H9 (cell line): ENCODE measurements at regions not wholly inside any gene's neighbourhood (a gene's known extent, or its start where the extent isn't known, plus 50 kb on each side); places are given as distances from the start of the nearest gene placed in this dataset.

ENCODE experiments used
- DNase-seq: peaks from one replicate; pipeline ENCODE4 v3.0.0-alpha.2; 2017
- H2AFZ ChIP-seq: one replicate; pipeline ENCODE4 v1.6.1; 2013; ENCODE audit warnings: mild to moderate bottlenecking, low read length, control low read depth, moderate library complexity
- H2AK5ac ChIP-seq: 2 replicates; pipeline ENCODE4 v1.6.1; 2013; ENCODE audit warnings: low read length, control low read depth, mixed read lengths; ENCODE audit not compliant: insufficient read length
- H2BK120ac ChIP-seq: one replicate; pipeline ENCODE4 v1.6.1; 2013; ENCODE audit warnings: low read depth, mild to moderate bottlenecking, low read length, control low read depth, inconsistent platforms; ENCODE audit not compliant: poor library complexity, severe bottlenecking
- H2BK12ac ChIP-seq: 2 replicates; pipeline ENCODE4 v1.6.1; 2013; ENCODE audit warnings: low read length, control low read depth, mixed read lengths, low read depth; ENCODE audit not compliant: insufficient read length
- H2BK15ac ChIP-seq: 2 replicates; pipeline ENCODE4 v1.6.1; 2013; ENCODE audit warnings: low read depth, low read length, control low read depth
- H2BK20ac ChIP-seq: one replicate; pipeline ENCODE4 v1.6.1; 2013; ENCODE audit warnings: low read depth, mild to moderate bottlenecking, low read length, control low read depth, inconsistent platforms; ENCODE audit not compliant: poor library complexity, severe bottlenecking
- H2BK5ac ChIP-seq: 2 replicates; pipeline ENCODE4 v1.6.1; 2013; ENCODE audit warnings: low read length, control low read depth, mixed read lengths; ENCODE audit not compliant: insufficient read length
- H3K14ac ChIP-seq: 2 replicates; pipeline ENCODE4 v1.6.1; 2013; ENCODE audit warnings: low read length, control low read depth; ENCODE audit not compliant: insufficient read depth
- H3K18ac ChIP-seq: 2 replicates; pipeline ENCODE4 v1.6.1; 2013; ENCODE audit warnings: low read depth, mild to moderate bottlenecking, mixed read lengths, low read length, control low read depth; ENCODE audit not compliant: insufficient read length
- H3K23ac ChIP-seq: 2 replicates; pipeline ENCODE4 v1.6.1; 2013; ENCODE audit warnings: low read length, control low read depth, mixed read lengths, low read depth; ENCODE audit not compliant: insufficient read length
- H3K23me2 ChIP-seq: 2 replicates; pipeline ENCODE4 v1.6.1; 2013; ENCODE audit warnings: low read depth, mild to moderate bottlenecking, mixed read lengths, low read length, control low read depth; ENCODE audit not compliant: insufficient read length, poor library complexity, severe bottlenecking
- H3K27ac ChIP-seq: 2 replicates; pipeline ENCODE4 v1.5.1; 2013; ENCODE audit warnings: low read length, control low read depth, mixed read lengths, low read depth; ENCODE audit not compliant: insufficient read length
- H3K27me3 ChIP-seq: 2 replicates; pipeline ENCODE4 v1.6.1; 2013; ENCODE audit warnings: low read length, control low read depth, inconsistent platforms; ENCODE audit not compliant: insufficient read depth
- H3K4ac ChIP-seq: 2 replicates; pipeline ENCODE4 v1.6.1; 2013; ENCODE audit warnings: low read depth, mild to moderate bottlenecking, control low read depth, inconsistent platforms, low read length, moderate library complexity
- H3K4me1 ChIP-seq: 2 replicates; pipeline ENCODE4 v1.6.1; 2013; ENCODE audit warnings: low read length, control low read depth, inconsistent platforms; ENCODE audit not compliant: insufficient read depth
- H3K4me2 ChIP-seq: 2 replicates; pipeline ENCODE4 v1.6.1; 2013; ENCODE audit warnings: low read length, control low read depth, mixed read lengths; ENCODE audit not compliant: insufficient read length, insufficient read depth
- H3K56ac ChIP-seq: 2 replicates; pipeline ENCODE4 v1.6.1; 2013; ENCODE audit warnings: low read depth, mild to moderate bottlenecking, mixed read lengths, low read length, control low read depth; ENCODE audit not compliant: insufficient read length
- H3K79me1 ChIP-seq: 2 replicates; pipeline ENCODE4 v1.6.1; 2013; ENCODE audit warnings: low read depth, mild to moderate bottlenecking, moderate library complexity, low read length, control low read depth, inconsistent platforms; ENCODE audit not compliant: insufficient read depth, poor library complexity, severe bottlenecking
- H3K79me2 ChIP-seq: 2 replicates; pipeline ENCODE4 v1.6.1; 2013; ENCODE audit warnings: low read length, control low read depth, inconsistent platforms; ENCODE audit not compliant: insufficient read depth
- H3K9ac ChIP-seq: 2 replicates; pipeline ENCODE4 v1.6.1; 2013; ENCODE audit warnings: low read length, control low read depth, mixed read lengths; ENCODE audit not compliant: insufficient read length; ENCODE audit errors: extremely low read depth
- H3K9me3 ChIP-seq: one replicate; pipeline ENCODE4 v1.6.1; 2013; ENCODE audit warnings: low read depth, low read length, inconsistent platforms; ENCODE audit not compliant: control insufficient read depth
- H3T11ph ChIP-seq: one replicate; pipeline ENCODE4 v1.6.1; 2013; ENCODE audit warnings: mild to moderate bottlenecking, low read length, control low read depth, inconsistent platforms
- H4K20me1 ChIP-seq: one replicate; pipeline ENCODE4 v1.6.1; 2013; ENCODE audit not compliant: control insufficient read depth, insufficient read length, insufficient read depth
- H4K5ac ChIP-seq: 2 replicates; pipeline ENCODE4 v1.6.1; 2013; ENCODE audit warnings: low read depth, mild to moderate bottlenecking, mixed read lengths, low read length, control low read depth; ENCODE audit not compliant: insufficient read length
- H4K8ac ChIP-seq: replicated peaks from 2 replicates; pipeline ENCODE4 v1.6.1; 2013; ENCODE audit warnings: low read length, control low read depth, mixed read lengths, low read depth; ENCODE audit not compliant: insufficient read length
- H4K91ac ChIP-seq: 2 replicates; pipeline ENCODE4 v1.6.1; 2013; ENCODE audit warnings: low read depth, mild to moderate bottlenecking, moderate library complexity, mixed read lengths, low read length, control low read depth; ENCODE audit not compliant: insufficient read length
- H3K27ac Mint-ChIP-seq, 3 experiments: 2 replicates in 2 of 3; 3 replicates in 1 of 3; pipeline ENCODE4 v1.8.0; 2020 to 2021; ENCODE audit warnings: mixed read lengths in 3 of 3, mild to moderate bottlenecking in 1 of 3, moderate library complexity in 1 of 3
- H3K27me3 Mint-ChIP-seq: 2 replicates; pipeline ENCODE4 v1.8.0; 2021; ENCODE audit warnings: low read depth, mild to moderate bottlenecking, moderate library complexity, mixed read lengths
- H3K36me3 Mint-ChIP-seq, 3 experiments: 2 replicates in 2 of 3; 3 replicates in 1 of 3; pipeline ENCODE4 v1.8.0; 2020 to 2021; ENCODE audit warnings: low read depth in 3 of 3, mixed read lengths in 3 of 3; ENCODE audit not compliant: insufficient read depth in 1 of 3
- H3K4me1 Mint-ChIP-seq, 2 experiments: 2 replicates each; pipeline ENCODE4 v1.8.0; 2020; ENCODE audit warnings: mixed read lengths in 2 of 2
- H3K4me3 Mint-ChIP-seq, 2 experiments: 2 replicates in 1 of 2; 3 replicates in 1 of 2; pipeline ENCODE4 v1.8.0; 2020 to 2021; ENCODE audit warnings: mild to moderate bottlenecking in 2 of 2, mixed read lengths in 2 of 2, moderate library complexity in 1 of 2
- H3K9me3 Mint-ChIP-seq, 2 experiments: 2 replicates in 1 of 2; 3 replicates in 1 of 2; pipeline ENCODE4 v1.8.0; 2020; ENCODE audit warnings: mild to moderate bottlenecking in 2 of 2, mixed read lengths in 2 of 2, moderate library complexity in 1 of 2
- CTCF ChIP-seq: fragments of 200-600 bp; sonication (generic); conservative IDR thresholded peaks from 3 replicates; pipeline ENCODE4 v1.8.0; 2021; ENCODE audit warnings: antibody characterized with exemption, mild to moderate bottlenecking
- WGBS: extraction: QIAGEN DNeasy Blood & Tissue Kit; methylation state at CpG from one replicate; pipeline ENCODE4 v1.1.7; 2013; ENCODE audit warnings: missing lambda C conversion rate, low lambda C conversion rate, mixed read lengths; ENCODE audit not compliant: insufficient read length; ENCODE audit errors: extremely low coverage; 5-methylcytosine and 5-hydroxymethylcytosine counted together

GRCh38 chr10:64038107-64038506 lies 516.9 kb downstream of the REEP3 start:
- Histone ChIP-seq H3K14ac (no peak overlapping the region), H3K4me2 (no peak overlapping the region), H3K79me1 (no peaks in the 10 kb centered on the region), H3K79me2 (no peaks in the 10 kb centered on the region), H4K20me1 (no peaks in the 10 kb centered on the region), H3K27me3 (no peaks in the 10 kb centered on the region), H2BK120ac (no peak overlapping the region), H3K4ac (no peak overlapping the region), H3K9ac (no peak overlapping the region), H2AFZ (no peak overlapping the region), H2AK5ac (no peak overlapping the region), H3K27ac (no peak overlapping the region), H3K4me1 (no peaks in the 10 kb centered on the region), H3K23me2 (no peaks in the 10 kb centered on the region), H3K9me3 (no peaks in the 10 kb centered on the region), H3T11ph (no peak overlapping the region), H3K18ac (no peak overlapping the region), H2BK5ac (no peak overlapping the region), H2BK12ac (no peak overlapping the region), H3K23ac (no peak overlapping the region), H2BK20ac (no peak overlapping the region), H4K91ac (no peak overlapping the region), H3K56ac (no peak overlapping the region), H4K5ac (no peak overlapping the region), H2BK15ac (no peak overlapping the region), H4K8ac (no peak overlapping the region)
- Mint-ChIP-seq H3K27ac (no peak overlapping the region), H3K4me3 (no peak overlapping the region), H3K9me3 (no peaks in the 10 kb centered on the region; a peak in 1 of 5 replicates), H3K36me3 (no peaks in the 10 kb centered on the region), H3K4me1 (peaks cover 4 to 5% of the 10 kb centered on the region in 2 experiments), H3K27me3 (peaks cover 2% of the 10 kb centered on the region; the same call in 1 of the 2 replicates)
- TF ChIP-seq CTCF, result no peak
- no peak for DNase-seq
- no CpG with 5 or more reads among the region's 6 CpGs for WGBS
